EH (cell line): ENCODE measurements at regions not wholly inside any gene's neighbourhood (a gene's known extent, or its start where the extent isn't known, plus 50 kb on each side); places are given as distances from the start of the nearest gene placed in this dataset.

Experiments used
- DNase-seq: peaks from one replicate; pipeline ENCODE4 v3.0.0-alpha.2; 2015; ENCODE audit warnings: low read depth

DNA sequence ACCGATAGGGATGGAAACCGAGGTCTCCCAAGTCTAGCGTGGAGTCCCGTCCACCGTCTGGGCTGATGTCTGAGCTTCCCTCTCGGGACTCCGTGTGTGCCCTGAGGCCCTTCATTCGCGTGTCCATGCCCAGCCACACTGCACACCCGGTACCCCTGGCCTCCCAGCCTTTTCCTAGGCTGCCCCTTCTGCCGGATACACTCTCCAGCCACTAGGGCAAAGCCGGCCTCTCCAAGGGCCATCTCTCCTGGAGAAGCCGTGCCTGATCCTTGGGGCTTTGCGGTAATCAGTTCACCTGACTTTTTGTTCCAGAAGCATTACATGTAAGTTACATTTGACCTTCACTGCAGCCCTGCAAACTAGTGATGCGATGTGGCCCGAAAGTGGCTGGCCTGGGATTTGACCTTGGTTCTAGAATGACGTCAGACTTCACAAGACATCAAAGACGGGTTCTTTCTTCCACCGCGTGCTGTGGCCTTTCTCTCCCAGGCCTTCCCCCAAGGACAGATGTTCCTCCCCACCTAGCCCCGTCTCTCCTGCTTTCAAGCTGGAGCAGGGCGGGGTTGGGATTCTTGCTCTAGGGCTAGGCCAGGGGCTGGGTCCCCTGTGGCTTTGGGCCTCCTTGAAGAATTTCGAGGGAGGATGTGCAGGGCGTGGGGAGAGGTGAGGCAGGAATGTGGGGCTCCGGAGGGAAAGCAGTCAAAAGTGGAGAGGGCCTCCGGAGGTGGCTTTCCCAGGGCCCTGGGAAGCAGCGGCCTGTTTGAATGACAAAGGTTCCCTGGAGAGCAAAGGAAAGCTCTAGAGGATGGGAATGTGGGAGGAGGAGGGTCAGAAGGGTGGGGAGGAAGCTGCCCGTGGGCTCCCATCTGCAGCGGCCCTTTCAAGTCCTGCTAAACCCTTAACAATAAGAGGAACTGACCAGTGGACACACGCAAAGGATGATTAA, 49.7 kb upstream of the SLC2A1 start:
- no peak for DNase-seq
